ENCODE measurements at regions not wholly inside any gene's neighbourhood (a gene's known extent, or its start where the extent isn't known, plus 50 kb on each side); places are given as distances from the start of the nearest gene placed in this dataset.
"Not testable (repeated sequence)": the region's sequence is repeated elsewhere in the genome, so short reads cannot be mapped to it uniquely, and the experiment has no call there.

- DNase-seq (ENCODE audit: low spot score): no peak
Observed at GRCh38 chr5:124022966-124023365, 511.0 kb downstream of the CSNK1G3 start.

- DNase-seq (ENCODE audit: low spot score): no peak
Observed at GRCh38 chr5:124021776-124022175, 509.8 kb downstream of the CSNK1G3 start.

DNA sequence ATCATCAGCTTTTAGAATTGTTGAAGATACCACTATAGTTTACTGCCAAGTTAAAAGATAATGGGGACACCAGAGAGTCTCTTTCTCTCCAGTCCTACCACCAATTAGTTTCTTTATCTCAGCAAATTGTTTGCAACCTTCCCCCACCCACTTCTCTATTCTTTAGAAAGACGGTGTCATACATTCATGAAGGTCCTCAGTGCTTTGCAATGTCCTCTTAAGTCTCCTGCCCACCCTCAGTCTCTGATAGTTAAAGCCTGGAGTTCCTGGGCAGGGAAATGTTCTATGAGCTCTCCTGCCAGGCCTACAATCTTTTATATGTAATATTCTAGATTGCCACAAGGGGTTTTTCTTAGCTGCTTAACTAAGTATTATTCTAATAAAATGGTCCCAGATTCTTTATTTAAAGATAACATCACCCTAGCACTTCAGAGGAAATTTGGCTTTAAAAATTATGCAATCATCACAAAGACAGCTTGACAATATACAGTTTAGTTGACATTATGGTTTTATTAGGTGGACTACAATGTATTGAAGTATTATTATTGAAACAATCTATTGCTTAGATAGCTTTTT, 509.2 kb downstream of the CSNK1G3 start:
- DNase-seq (ENCODE audit: low spot score): no peak

DNA sequence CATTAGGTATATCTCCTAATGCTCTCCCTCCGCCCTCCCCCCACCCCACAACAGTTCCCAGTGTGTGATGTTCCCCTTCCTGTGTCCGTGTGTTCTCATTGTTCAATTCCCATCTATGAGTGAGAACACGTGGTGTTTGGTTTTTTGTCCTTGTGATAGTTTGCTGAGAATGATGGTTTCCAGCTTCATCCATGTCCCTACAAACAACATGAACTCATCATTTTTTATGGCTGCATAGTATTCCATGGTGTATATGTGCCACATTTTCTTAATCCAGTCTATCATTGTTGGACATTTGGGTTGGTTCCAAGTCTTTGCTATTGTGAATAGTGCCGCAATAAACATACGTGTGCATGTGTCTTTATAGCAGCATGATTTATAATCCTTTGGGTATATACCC, 505.3 kb downstream of the CSNK1G3 start:
- not testable (repeated sequence) for DNase-seq (ENCODE audit: low spot score)

GRCh38 chr5:124007675-124008398, 495.9 kb downstream of the CSNK1G3 start:
- DNase-seq (ENCODE audit: low spot score): no peak

- DNase-seq (ENCODE audit: low spot score): no peak
Observed at GRCh38 chr5:124001036-124001615, 489.1 kb downstream of the CSNK1G3 start.

DNA sequence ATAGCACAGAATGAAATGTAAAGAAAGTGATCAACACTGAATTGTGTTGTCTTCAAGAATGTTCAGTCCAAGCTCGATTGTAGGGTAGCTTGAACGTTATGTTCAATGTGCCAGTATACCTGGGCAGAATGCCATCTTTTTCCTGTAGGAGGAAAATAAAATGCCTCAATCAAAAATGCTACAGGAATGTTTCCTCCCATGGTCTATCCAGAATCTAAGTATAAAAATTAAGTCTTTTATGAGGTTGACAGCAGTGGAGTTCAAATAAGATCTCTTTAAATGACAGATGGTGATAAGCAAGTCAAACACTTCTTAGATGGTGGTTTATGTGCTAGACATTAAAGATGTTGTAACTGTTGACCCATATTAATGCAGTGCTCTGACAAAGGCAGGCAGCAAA, 488.6 kb downstream of the CSNK1G3 start:
- DNase-seq (ENCODE audit: low spot score): peak; percentile 9

DNA sequence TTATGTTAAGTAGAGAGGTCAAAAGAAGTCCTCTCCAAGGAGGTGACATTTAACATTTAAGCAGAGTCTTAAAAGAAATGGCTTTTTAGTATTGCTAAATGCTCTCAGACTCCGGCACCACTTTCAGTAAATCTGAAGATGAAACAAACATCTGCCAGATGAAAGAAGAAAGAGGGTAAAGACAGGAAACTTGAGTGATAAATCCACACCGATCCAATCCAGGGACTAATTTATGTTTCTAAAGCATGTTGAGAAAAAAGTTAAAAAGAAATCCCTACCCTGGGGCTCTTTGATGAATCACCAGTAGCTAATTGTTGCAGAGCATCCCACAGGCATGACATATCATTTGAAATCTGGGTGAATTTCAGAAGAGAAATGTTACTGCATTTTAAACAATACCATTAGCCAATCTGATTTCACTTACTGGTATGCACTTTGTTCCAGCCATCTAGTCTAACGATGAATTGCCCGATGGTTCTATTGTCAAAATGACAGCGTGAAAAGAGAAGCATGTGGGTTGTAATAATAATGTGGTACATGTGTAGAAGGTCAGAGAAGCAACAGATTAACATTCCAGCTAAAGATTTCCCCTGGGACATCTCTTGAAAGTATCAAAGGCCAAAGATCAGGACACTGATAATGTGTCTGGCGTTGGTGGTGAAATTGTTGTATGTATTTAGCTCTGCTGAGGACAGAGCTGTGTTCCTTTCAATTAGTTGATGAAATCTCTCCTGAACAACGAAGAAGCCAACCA, 485.7 kb downstream of the CSNK1G3 start:
- DNase-seq (ENCODE audit: low spot score): peak; percentile 1

- no peak for DNase-seq (ENCODE audit: low spot score)
Observed at GRCh38 chr5:123997064-123997461, 485.1 kb downstream of the CSNK1G3 start.

DNA sequence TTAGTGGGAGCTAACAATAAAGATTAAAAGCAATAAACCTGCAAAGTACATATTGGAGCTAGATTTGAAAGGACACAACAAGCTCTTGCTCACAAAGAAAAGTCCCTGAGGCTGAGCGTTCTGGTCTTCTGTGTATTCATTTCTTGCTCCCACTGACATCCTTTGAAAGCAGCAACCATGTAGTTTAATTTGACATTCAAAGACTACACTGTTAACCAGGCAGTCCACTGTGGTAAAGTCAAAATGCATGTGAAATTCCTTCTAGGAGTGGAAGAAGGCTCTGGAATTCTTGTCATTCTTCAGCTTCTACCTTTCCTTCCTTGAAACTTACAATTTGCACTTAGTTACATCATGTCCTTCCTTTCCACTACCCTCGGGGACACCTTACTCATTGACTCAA, 480.7 kb downstream of the CSNK1G3 start:
- no peak for DNase-seq (ENCODE audit: low spot score)

DNA sequence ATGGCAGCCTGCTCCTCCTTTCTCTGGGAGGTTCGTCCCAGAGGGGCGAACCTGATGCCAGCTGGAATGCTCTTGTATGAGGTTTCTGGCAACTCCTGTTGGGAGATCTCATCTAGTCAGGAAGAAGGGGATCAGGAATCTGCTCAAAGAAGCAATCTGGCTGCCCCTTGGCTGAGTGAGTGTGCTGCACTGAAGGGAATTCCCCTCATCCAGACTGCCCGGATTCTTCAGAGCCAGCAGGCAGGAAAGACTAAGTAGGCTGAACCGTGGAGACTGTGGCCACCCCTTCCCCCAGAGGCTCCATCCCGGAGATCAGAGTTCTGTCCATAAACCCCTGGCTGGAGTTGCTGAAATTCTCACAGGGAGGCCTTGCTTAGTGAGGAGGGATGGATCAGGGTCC, 476.0 kb downstream of the CSNK1G3 start:
- no peak for DNase-seq (ENCODE audit: low spot score)

- DNase-seq (ENCODE audit: low spot score): no peak
Observed at GRCh38 chr5:123976379-123977033, 464.5 kb downstream of the CSNK1G3 start.

- not testable (repeated sequence) for DNase-seq (ENCODE audit: low spot score)
Observed at GRCh38 chr5:123975521-123975920, 463.5 kb downstream of the CSNK1G3 start.

- no peak for DNase-seq (ENCODE audit: low spot score)
Observed at GRCh38 chr5:123966781-123967180, 454.8 kb downstream of the CSNK1G3 start.

DNA sequence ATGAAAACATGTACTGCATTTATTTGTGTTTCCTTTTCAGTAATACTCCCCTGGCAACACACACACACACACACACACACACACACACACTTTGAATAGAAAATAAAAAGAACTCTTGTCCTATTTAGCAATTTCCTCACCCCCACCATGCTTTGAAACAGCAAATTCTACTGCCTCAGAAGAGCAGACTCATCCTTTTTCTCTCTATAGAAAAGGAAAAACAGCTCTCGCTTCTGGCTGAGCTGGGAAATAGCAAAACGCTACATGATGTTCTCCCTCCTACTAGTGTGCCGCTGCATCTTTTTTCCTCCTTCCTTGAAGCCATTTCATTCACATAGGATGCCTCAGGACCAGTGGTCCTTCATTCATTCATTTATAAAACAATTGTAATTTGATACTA, 453.6 kb downstream of the CSNK1G3 start:
- peak; percentile 67 for DNase-seq (ENCODE audit: low spot score)

DNA sequence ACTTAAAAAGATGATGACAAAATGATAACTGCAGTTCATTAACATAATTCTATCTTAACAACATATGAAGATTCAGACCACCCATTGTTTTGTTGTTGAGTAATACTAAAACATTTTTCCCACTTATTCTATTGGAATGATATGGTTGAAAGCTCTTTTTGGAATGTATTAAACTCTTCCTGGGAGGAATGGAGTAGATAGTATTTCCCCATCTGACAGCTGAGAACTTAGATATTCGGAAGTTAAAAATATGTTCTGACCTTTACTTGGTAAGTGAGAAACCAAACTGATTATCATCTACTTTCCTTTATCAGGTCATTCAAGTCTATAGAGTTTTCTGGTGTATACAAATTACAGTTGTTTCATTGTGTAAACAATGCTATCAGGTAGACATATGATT, 452.9 kb downstream of the CSNK1G3 start:
- no peak for DNase-seq (ENCODE audit: low spot score)

- DNase-seq (ENCODE audit: low spot score): no peak
Observed at GRCh38 chr5:123960526-123960925, 448.5 kb downstream of the CSNK1G3 start.

GRCh38 chr5:123951582-123951977, 439.6 kb downstream of the CSNK1G3 start:
- no peak for DNase-seq (ENCODE audit: low spot score)

GRCh38 chr5:123950701-123951581, 439.0 kb downstream of the CSNK1G3 start:
- no peak for DNase-seq (ENCODE audit: low spot score)

DNA sequence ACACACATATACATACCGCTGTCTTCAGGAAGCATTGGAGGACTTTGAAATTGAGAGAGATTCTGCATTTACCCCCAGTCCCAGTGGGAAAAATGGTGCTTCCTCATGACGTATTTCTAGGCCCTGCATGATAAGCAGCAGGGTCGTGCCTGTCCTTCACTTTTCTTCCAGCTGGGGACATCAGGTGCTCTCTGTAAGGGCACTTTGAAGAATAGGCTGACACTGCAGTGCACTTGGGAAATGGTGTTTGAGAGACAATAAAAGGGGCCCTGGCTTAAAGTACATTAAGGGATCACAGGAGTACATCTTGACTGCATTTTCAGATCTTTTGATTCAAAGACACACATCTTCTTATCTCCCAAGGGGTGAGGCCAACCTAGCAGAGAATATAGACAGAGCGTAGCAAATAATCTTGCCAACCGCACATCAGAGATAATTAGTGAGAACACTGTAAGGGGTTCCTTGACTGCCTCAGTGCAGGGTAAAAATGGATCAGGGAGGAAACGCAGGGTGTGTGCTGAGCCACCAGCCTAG, 437.9 kb downstream of the CSNK1G3 start:
- no peak for DNase-seq (ENCODE audit: low spot score)
